H1 (cell line): ENCODE measurements at regions not wholly inside any gene's neighbourhood (a gene's known extent, or its start where the extent isn't known, plus 50 kb on each side); places are given as distances from the start of the nearest gene placed in this dataset.

Source experiments
- BCL11A ChIP-seq, 2 experiments: IDR thresholded peaks; one replicate each; pipeline ENCODE4 v1.6.1; 2011; ENCODE audit warnings: low read depth in 2 of 2, low read length in 2 of 2, mild to moderate bottlenecking in 2 of 2
- CBX5 ChIP-seq: fragments of 300-800, 300-1000 bp; sonication (generic); IDR thresholded peaks from 2 replicates; pipeline ENCODE4 v1.7.1; 2016; ENCODE audit warnings: antibody characterized with exemption, low read length, low read depth
- CEBPB ChIP-seq: IDR thresholded peaks from 2 replicates; pipeline ENCODE4 v1.6.1; 2012; ENCODE audit warnings: low read depth, low read length
- CREB1 ChIP-seq: IDR thresholded peaks from 2 replicates; pipeline ENCODE4 v1.6.1; 2012; ENCODE audit warnings: inconsistent platforms
- FOSL1 ChIP-seq: IDR thresholded peaks from 2 replicates; pipeline ENCODE4 v1.6.1; 2011; ENCODE audit warnings: mild to moderate bottlenecking, low read depth, low read length, moderate library complexity; ENCODE audit not compliant: insufficient read depth
- GTF2F1 ChIP-seq: IDR thresholded peaks from 2 replicates; pipeline ENCODE4 v1.6.1; 2012; ENCODE audit warnings: low read depth, low read length, improper control_type of control experiment, borderline replicate concordance
- HDAC2 ChIP-seq, 2 experiments: fragments of 300-600 bp in 1 of 2; sonication (generic) in 1 of 2; IDR thresholded peaks; 2 replicates each; pipeline ENCODE4 v1.6.1; 2011 to 2012; ENCODE audit warnings: low read depth in 2 of 2, low read length in 2 of 2, mild to moderate bottlenecking in 2 of 2, moderate library complexity in 2 of 2, borderline replicate concordance in 1 of 2, inconsistent platforms in 1 of 2
- MAFK ChIP-seq: IDR thresholded peaks from 2 replicates; pipeline ENCODE4 v1.6.1; 2012; ENCODE audit warnings: low read depth, mild to moderate bottlenecking, improper control_type of control experiment, low read length
- NANOG ChIP-seq: IDR thresholded peaks from 2 replicates; pipeline ENCODE4 v1.6.1; 2011; ENCODE audit warnings: low read length, low read depth, mild to moderate bottlenecking, inconsistent platforms; ENCODE audit not compliant: insufficient read depth, poor library complexity, severe bottlenecking
- POLR2A ChIP-seq, 2 experiments: IDR thresholded peaks; 1 replicate in 1 of 2; 2 replicates in 1 of 2; pipeline ENCODE4 v1.6.1; 2011; ENCODE audit warnings: low read depth in 2 of 2, low read length in 2 of 2, mild to moderate bottlenecking in 2 of 2; ENCODE audit errors: control extremely low read depth in 1 of 2
- RFX5 ChIP-seq: IDR thresholded peaks from 2 replicates; pipeline ENCODE4 v1.6.1; 2011; ENCODE audit warnings: low read depth, low read length, improper control_type of control experiment, borderline replicate concordance
- TF ChIP-seq, protein P1 (sequence below): fragments of 300-600 bp; sonication (generic); IDR thresholded peaks from 2 replicates; pipeline ENCODE4 v1.7.1; 2012; ENCODE audit warnings: low read length, moderate library complexity, mild to moderate bottlenecking, inconsistent platforms; ENCODE audit not compliant: insufficient replicate concordance

DNA sequence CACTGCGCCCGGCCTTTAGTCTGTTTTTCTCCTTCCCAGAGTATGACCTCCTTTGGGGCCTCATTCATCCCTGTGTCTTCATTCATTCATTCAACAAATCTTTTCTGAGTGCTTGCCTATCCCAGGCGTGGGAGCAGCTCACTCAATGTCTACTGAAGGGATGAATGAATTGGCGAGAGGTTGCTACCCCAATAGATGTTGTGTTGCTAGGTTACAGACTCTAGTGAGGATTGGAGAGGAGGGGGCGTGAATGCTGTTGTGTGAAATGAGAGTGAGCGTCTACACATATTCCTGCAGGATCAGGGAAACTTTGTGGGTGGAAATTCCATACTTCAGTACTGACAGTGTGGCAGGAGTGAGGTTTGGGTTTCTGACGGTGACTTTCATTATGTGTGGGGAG lies 55.5 kb upstream of the EP300 start (continued):
- TF ChIP-seq, protein P1, sequence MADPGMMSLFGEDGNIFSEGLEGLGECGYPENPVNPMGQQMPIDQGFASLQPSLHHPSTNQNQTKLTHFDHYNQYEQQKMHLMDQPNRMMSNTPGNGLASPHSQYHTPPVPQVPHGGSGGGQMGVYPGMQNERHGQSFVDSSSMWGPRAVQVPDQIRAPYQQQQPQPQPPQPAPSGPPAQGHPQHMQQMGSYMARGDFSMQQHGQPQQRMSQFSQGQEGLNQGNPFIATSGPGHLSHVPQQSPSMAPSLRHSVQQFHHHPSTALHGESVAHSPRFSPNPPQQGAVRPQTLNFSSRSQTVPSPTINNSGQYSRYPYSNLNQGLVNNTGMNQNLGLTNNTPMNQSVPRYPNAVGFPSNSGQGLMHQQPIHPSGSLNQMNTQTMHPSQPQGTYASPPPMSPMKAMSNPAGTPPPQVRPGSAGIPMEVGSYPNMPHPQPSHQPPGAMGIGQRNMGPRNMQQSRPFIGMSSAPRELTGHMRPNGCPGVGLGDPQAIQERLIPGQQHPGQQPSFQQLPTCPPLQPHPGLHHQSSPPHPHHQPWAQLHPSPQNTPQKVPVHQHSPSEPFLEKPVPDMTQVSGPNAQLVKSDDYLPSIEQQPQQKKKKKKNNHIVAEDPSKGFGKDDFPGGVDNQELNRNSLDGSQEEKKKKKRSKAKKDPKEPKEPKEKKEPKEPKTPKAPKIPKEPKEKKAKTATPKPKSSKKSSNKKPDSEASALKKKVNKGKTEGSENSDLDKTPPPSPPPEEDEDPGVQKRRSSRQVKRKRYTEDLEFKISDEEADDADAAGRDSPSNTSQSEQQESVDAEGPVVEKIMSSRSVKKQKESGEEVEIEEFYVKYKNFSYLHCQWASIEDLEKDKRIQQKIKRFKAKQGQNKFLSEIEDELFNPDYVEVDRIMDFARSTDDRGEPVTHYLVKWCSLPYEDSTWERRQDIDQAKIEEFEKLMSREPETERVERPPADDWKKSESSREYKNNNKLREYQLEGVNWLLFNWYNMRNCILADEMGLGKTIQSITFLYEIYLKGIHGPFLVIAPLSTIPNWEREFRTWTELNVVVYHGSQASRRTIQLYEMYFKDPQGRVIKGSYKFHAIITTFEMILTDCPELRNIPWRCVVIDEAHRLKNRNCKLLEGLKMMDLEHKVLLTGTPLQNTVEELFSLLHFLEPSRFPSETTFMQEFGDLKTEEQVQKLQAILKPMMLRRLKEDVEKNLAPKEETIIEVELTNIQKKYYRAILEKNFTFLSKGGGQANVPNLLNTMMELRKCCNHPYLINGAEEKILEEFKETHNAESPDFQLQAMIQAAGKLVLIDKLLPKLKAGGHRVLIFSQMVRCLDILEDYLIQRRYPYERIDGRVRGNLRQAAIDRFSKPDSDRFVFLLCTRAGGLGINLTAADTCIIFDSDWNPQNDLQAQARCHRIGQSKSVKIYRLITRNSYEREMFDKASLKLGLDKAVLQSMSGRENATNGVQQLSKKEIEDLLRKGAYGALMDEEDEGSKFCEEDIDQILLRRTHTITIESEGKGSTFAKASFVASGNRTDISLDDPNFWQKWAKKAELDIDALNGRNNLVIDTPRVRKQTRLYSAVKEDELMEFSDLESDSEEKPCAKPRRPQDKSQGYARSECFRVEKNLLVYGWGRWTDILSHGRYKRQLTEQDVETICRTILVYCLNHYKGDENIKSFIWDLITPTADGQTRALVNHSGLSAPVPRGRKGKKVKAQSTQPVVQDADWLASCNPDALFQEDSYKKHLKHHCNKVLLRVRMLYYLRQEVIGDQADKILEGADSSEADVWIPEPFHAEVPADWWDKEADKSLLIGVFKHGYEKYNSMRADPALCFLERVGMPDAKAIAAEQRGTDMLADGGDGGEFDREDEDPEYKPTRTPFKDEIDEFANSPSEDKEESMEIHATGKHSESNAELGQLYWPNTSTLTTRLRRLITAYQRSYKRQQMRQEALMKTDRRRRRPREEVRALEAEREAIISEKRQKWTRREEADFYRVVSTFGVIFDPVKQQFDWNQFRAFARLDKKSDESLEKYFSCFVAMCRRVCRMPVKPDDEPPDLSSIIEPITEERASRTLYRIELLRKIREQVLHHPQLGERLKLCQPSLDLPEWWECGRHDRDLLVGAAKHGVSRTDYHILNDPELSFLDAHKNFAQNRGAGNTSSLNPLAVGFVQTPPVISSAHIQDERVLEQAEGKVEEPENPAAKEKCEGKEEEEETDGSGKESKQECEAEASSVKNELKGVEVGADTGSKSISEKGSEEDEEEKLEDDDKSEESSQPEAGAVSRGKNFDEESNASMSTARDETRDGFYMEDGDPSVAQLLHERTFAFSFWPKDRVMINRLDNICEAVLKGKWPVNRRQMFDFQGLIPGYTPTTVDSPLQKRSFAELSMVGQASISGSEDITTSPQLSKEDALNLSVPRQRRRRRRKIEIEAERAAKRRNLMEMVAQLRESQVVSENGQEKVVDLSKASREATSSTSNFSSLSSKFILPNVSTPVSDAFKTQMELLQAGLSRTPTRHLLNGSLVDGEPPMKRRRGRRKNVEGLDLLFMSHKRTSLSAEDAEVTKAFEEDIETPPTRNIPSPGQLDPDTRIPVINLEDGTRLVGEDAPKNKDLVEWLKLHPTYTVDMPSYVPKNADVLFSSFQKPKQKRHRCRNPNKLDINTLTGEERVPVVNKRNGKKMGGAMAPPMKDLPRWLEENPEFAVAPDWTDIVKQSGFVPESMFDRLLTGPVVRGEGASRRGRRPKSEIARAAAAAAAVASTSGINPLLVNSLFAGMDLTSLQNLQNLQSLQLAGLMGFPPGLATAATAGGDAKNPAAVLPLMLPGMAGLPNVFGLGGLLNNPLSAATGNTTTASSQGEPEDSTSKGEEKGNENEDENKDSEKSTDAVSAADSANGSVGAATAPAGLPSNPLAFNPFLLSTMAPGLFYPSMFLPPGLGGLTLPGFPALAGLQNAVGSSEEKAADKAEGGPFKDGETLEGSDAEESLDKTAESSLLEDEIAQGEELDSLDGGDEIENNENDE, result no peak
- TF ChIP-seq CEBPB (no peak), GTF2F1 (no peak), BCL11A (IDR thresholded peaks at IDR 0.05; ENCODE audit: low read depth in 2 of 2, low read length in 2 of 2) (no peak), POLR2A (IDR thresholded peaks at IDR 0.05; ENCODE audit: control extremely low read depth in 1 of 2, low read depth in 2 of 2, low read length in 2 of 2) (no peak), HDAC2 (IDR thresholded peaks at IDR 0.05; ENCODE audit: borderline replicate concordance in 1 of 2, low read depth in 2 of 2, low read length in 2 of 2) (no peak), FOSL1 (no peak), CBX5 (no peak), CREB1 (no peak), MAFK (no peak), NANOG (no peak), RFX5 (no peak)
